ENCODE measurements at regions not wholly inside any gene's neighbourhood (a gene's known extent, or its start where the extent isn't known, plus 50 kb on each side); places are given as distances from the start of the nearest gene placed in this dataset.

- CTCF ChIA-PET (ENCODE audit: low intra/inter-chr PET ratio, low total read pairs) = no interaction called here
- POLR2A ChIA-PET = no interaction called here
- H3K4me3 ChIP-seq (replicated peaks in 1 of 3; ENCODE audit: insufficient read depth in 1 of 3, low read depth in 2 of 3, low read length in 3 of 3) = no peak overlapping the region
- no peaks in the 10 kb centered on the region for H3K4me1 ChIP-seq (ENCODE audit: insufficient read depth, low read length)
- H3K9me3 ChIP-seq (ENCODE audit: low read length) = no peaks in the 10 kb centered on the region
- no peaks in the 10 kb centered on the region for H3K36me3 ChIP-seq (replicated peaks in 1 of 2; ENCODE audit: control insufficient read depth in 1 of 2, insufficient read depth in 2 of 2, low read length in 2 of 2)
- no peak overlapping the region for H3K9ac ChIP-seq (ENCODE audit: insufficient read depth, low read depth, low read length)
- intact Hi-C loops (cut with micrococcal nuclease; ENCODE audit: unreplicated experiment) (loop anchor here (1.0 kb wide), 1 partner anchor 39 kb away; no protein-coding TSS in a partner anchor), in situ Hi-C loops (cut with HindIII; ENCODE audit: extremely low pct_ligation_motif_present, low pct_unique_long_range_greater_than_20kb) (no loop called here)
- H3K79me2 ChIP-seq (ENCODE audit: insufficient read depth, low read length) = no peaks in the 10 kb centered on the region
- H3K27ac ChIP-seq (ENCODE audit: extremely low read length, insufficient read depth, low read length) = no peak overlapping the region
- no TSS peak for BruUV-seq (replicated peaks)
- H3K27me3 ChIP-seq (ENCODE audit: control insufficient read depth in 1 of 2, insufficient read depth in 2 of 2, low read length in 2 of 2) = no peaks in the 10 kb centered on the region
- no peak overlapping the region for H2AFZ ChIP-seq (ENCODE audit: low read length)
- H4K20me1 ChIP-seq (ENCODE audit: insufficient read depth, low read length) = no peaks in the 10 kb centered on the region
- TF ChIP-seq ZNF619 (CRISPR knock-in tag; IDR thresholded peaks at IDR 0.05) = no peak
- no peak for TF ChIP-seq ZNF337 (CRISPR knock-in tag; IDR thresholded peaks at IDR 0.05; ENCODE audit: borderline replicate concordance, low read depth)
- no peak for TF ChIP-seq NFKBIZ (CRISPR knock-in tag; IDR thresholded peaks at IDR 0.05)
- TF ChIP-seq ZNF773 (CRISPR knock-in tag; IDR thresholded peaks at IDR 0.05; ENCODE audit: borderline replicate concordance) = no peak
- no peak for TF ChIP-seq TRIM24 (CRISPR knock-in tag; IDR thresholded peaks at IDR 0.05)
- TF ChIP-seq ZNF383 (CRISPR knock-in tag; IDR thresholded peaks at IDR 0.05; ENCODE audit: borderline replicate concordance) = no peak
- no peak for TF ChIP-seq FOXO4 (CRISPR knock-in tag; conservative IDR thresholded peaks at IDR 0.05)
- TF ChIP-seq ZSCAN20 (CRISPR knock-in tag; IDR thresholded peaks at IDR 0.05; ENCODE audit: borderline replicate concordance) = no peak
- TF ChIP-seq PBX3 (CRISPR knock-in tag; IDR thresholded peaks at IDR 0.05; ENCODE audit: borderline replicate concordance) = no peak
- TF ChIP-seq ZNF792 (CRISPR knock-in tag; IDR thresholded peaks at IDR 0.05) = no peak
- no peak for TF ChIP-seq SIN3A (IDR thresholded peaks at IDR 0.05; ENCODE audit: borderline replicate concordance, low read depth, low read length)
- no peak for TF ChIP-seq ARNT (IDR thresholded peaks at IDR 0.05)
- no peak for TF ChIP-seq E2F5 (CRISPR knock-in tag; conservative IDR thresholded peaks at IDR 0.05)
- WGBS (ENCODE audit: low lambda C conversion rate) = 0% methylated on average over 6 of the region's 8 CpGs
- DNase-seq (ENCODE audit: low spot score) (no peak), ATAC-seq (no peak), FAIRE-seq (no peak)
- H3K4me2 ChIP-seq (ENCODE audit: low read depth, low read length) = no peak overlapping the region
Measured at GRCh38 chr5:121726991-121727390, 124.7 kb upstream of the FTMT start.
